Heart right ventricle (tissue), 16 donors: ENCODE measurements at regions not wholly inside any gene's neighbourhood (a gene's known extent, or its start where the extent isn't known, plus 50 kb on each side); places are given as distances from the start of the nearest gene placed in this dataset.

Experiments used
- ATAC-seq, 8 donors: fragments of 200-7000 bp; cut with Tn5 transposase; one replicate each; pipeline ENCODE4 v1.9.1; 2020; ENCODE audit warnings: mild to moderate bottlenecking in 8 of 8, moderate library complexity in 8 of 8, moderate number of reproducible peaks in 1 of 8
- DNase-seq, 2 donors: peaks; one replicate each; pipeline ENCODE4 v3.0.0-alpha.2; 2020
- H3K27ac ChIP-seq, 10 donors: fragments of 200-600 bp; sonication (generic) in 2 of 10; one replicate each; pipeline versions ENCODE4 v1.5.0 to v1.8.0; 2020 to 2022; ENCODE audit warnings: mild to moderate bottlenecking in 3 of 10
- H3K27me3 ChIP-seq, 7 donors: fragments of 200-600 bp; one replicate each; pipeline ENCODE4 v1.8.0; 2021 to 2022; ENCODE audit warnings: mild to moderate bottlenecking in 2 of 7
- H3K36me3 ChIP-seq, 9 donors: fragments of 200-600 bp; sonication (generic) in 1 of 9; one replicate each; pipeline versions ENCODE4 v1.5.0 to v1.8.0; 2020 to 2022; ENCODE audit warnings: mild to moderate bottlenecking in 2 of 9
- H3K4me1 ChIP-seq, 9 donors: fragments of 200-600 bp; sonication (generic) in 1 of 9; one replicate each; pipeline versions ENCODE4 v1.5.0 to v1.8.0; 2020 to 2022; ENCODE audit warnings: mild to moderate bottlenecking in 4 of 9
- H3K4me3 ChIP-seq, 10 donors: fragments of 200-600 bp; sonication (generic) in 2 of 10; one replicate each; pipeline versions ENCODE4 v1.5.0 to v1.8.0; 2020 to 2022; ENCODE audit warnings: mild to moderate bottlenecking in 7 of 10, moderate library complexity in 2 of 10
- H3K9me3 ChIP-seq, 11 donors: fragments of 200-600 bp in 10 of 11; sonication (generic) in 2 of 11; one replicate each; pipeline versions ENCODE4 v1.5.0 to v1.8.0; 2013 to 2022; ENCODE audit warnings: mild to moderate bottlenecking in 2 of 11, control low read depth in 1 of 11, moderate library complexity in 1 of 11
- WGBS, 2 donors: extraction: QIAGEN DNeasy Blood & Tissue Kit; methylation state at CpG; one replicate each; pipeline ENCODE4 v1.1.7; 2013; ENCODE audit warnings: inconsistent platforms in 1 of 2; 5-methylcytosine and 5-hydroxymethylcytosine counted together
- intact Hi-C, 10 donors: fragments of 100-400 bp; cut with DNase I; formaldehyde crosslinking; loops; one replicate each; pipeline versions ENCODE4 v1.11.1 to v1.14.2; 2022
- TF ChIP-seq, protein P1 (sequence below), 9 donors: fragments of 200-600 bp; sonication (generic) in 2 of 9; IDR thresholded peaks; one replicate each; pipeline versions ENCODE4 v1.5.0 to v1.8.0; 2021 to 2022; ENCODE audit warnings: antibody characterized with exemption in 9 of 9, mild to moderate bottlenecking in 5 of 9, moderate library complexity in 1 of 9
- donor health status: Arrhythmogenic right ventricular cardiomyopathy.
- donor health status: ischemic (EF 13 %, LVEDD 7.1; RV severe dilation, severe dysfunction).
- donor health status: healthy with polysubstance abuse.
- donor health status: DM: no; HTN: yes; CAD: no.
- donor health status: DM: no; HTN: no; CAD: no.
- donor health status: ischemic (EF 25% LVEDD 6.9; RV normal size, moderate dysfunction).
- donor health status: ischemic (EF 25% LVEDD 5.7; RV mildly dilated, moderate dysfunction).
- donor health status: healthy.
- donor health status: DM: yes; HTN: yes; CAD: no.
- donor health status: Ischemic cardiomyopathy.
- donor health status: ischemic (EF 35%, LVEDD 5.7; RV mildly dilated, moderate dysfunction).
- donor health status: nonischemic (EF 11% LVEDD 7.7; RV severe dilation, severe dysfunction).
- donor health status: DM: yes; HTN: yes; CAD: no.
- donor health status: PGD.
- donor health status: ischemic (EF 29% LVEDD 5.4; RV normal size, mild dysfunction).
- donor health status: nonischemic (EF 23%, LVEDD 6.1; RV moderate dilation, normal function).

DNA sequence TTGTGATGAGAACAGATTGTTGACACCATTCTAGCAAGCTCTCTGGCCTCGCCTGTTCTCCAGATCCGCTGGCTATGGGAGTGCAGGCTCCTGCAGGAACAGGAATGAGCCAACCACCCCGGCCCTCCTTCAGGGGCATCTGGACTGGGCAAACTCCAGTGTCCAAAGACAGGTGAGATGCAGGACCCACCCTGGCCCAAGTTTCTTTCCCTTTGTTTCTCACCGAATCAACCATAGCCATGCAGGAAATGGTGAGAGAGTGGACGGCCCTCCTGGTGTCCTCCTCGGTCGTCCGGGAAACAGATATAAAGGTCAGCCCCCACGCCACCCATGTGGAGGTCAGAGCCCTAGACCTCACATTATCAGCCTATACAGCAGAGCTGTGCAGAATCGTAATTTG is 108.6 kb upstream of the IRX2 start:
- peaks cover 0 to 9% (median 0%) of the 10 kb centered on the region in 11 donors for H3K9me3 ChIP-seq
- peaks cover 0 to 7% (median 0%) of the 10 kb centered on the region in 7 donors for H3K27me3 ChIP-seq
- DNase-seq (no peak), ATAC-seq (no peak)
- 52% methylated on average over 10 of the region's 10 CpGs for WGBS, 2 donors
- H3K4me1 ChIP-seq: no peaks in the 10 kb centered on the region
- intact Hi-C loops: no loop called here
- no peak overlapping the region for H3K4me3 ChIP-seq
- TF ChIP-seq, protein P1, sequence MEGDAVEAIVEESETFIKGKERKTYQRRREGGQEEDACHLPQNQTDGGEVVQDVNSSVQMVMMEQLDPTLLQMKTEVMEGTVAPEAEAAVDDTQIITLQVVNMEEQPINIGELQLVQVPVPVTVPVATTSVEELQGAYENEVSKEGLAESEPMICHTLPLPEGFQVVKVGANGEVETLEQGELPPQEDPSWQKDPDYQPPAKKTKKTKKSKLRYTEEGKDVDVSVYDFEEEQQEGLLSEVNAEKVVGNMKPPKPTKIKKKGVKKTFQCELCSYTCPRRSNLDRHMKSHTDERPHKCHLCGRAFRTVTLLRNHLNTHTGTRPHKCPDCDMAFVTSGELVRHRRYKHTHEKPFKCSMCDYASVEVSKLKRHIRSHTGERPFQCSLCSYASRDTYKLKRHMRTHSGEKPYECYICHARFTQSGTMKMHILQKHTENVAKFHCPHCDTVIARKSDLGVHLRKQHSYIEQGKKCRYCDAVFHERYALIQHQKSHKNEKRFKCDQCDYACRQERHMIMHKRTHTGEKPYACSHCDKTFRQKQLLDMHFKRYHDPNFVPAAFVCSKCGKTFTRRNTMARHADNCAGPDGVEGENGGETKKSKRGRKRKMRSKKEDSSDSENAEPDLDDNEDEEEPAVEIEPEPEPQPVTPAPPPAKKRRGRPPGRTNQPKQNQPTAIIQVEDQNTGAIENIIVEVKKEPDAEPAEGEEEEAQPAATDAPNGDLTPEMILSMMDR (IDR thresholded peaks at IDR 0.05): no peak
- no peak overlapping the region for H3K27ac ChIP-seq
- no peaks in the 10 kb centered on the region for H3K36me3 ChIP-seq

DNA sequence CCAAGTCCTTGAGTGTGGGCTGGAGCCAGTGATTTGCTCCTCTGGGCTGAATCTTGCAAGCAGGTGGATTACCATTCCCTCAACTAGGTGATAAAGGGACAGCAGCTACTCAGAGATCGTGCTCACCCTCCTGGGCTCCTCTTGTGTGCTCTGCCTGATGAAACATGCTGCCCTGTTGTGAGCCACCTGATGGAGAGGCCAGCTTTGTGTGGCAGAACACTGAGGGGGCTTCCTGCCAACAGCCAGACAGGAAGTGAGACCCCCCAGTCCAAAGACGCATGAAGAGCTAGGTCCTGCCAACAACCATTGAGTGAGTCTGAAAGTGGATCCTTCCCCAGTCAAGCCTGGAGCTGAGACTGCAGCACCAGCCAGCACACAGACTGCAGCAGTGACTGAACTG is 106.4 kb upstream of the IRX2 start:
- DNase-seq: no peak
- TF ChIP-seq, protein P1 (IDR thresholded peaks at IDR 0.05): no peak
- intact Hi-C loops: no loop called here
- H3K4me3 ChIP-seq: no peak overlapping the region
- no peak overlapping the region for H3K27ac ChIP-seq
- H3K4me1 ChIP-seq: no peaks in the 10 kb centered on the region
- H3K27me3 ChIP-seq: peaks cover 0 to 7% (median 0%) of the 10 kb centered on the region in 7 donors
- ATAC-seq: no peak
- peaks cover 0 to 4% (median 0%) of the 10 kb centered on the region in 11 donors for H3K9me3 ChIP-seq
- H3K36me3 ChIP-seq: no peaks in the 10 kb centered on the region
- WGBS, 2 donors: 49 to 64% methylated on average over 2 of the region's 2 CpGs

DNA sequence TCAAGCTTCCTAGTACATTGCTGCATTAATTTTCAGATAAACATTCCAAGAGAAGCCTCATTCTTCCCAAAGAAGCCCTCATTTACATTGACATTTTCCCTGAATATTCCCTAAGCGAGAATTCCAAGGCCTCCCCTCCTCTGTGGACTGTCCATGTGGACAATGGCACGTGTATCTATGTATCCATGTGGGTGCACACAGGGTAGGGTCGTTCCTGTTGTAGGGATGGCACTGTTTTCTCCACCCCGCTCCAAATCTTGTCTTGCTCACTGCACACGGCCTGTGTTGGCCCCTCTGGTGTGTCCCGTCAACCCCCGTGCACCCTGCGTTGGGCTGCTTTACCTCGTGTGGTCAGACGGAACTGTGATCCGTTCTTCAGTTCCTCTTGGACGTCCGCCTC is 104.7 kb upstream of the IRX2 start:
- Histone ChIP-seq H3K9me3 (peaks cover 0 to 4% (median 0%) of the 10 kb centered on the region in 11 donors), H3K4me3 (no peak overlapping the region), H3K4me1 (no peaks in the 10 kb centered on the region), H3K27me3 (peaks cover 0 to 7% (median 0%) of the 10 kb centered on the region in 7 donors), H3K27ac (no peak overlapping the region), H3K36me3 (no peaks in the 10 kb centered on the region)
- TF ChIP-seq, protein P1 (IDR thresholded peaks at IDR 0.05): no peak
- WGBS, 2 donors: 82 to 87% methylated on average over 13 of the region's 13 CpGs
- DNase-seq (no peak), ATAC-seq (no peak)
- intact Hi-C loops: no loop called here

DNA sequence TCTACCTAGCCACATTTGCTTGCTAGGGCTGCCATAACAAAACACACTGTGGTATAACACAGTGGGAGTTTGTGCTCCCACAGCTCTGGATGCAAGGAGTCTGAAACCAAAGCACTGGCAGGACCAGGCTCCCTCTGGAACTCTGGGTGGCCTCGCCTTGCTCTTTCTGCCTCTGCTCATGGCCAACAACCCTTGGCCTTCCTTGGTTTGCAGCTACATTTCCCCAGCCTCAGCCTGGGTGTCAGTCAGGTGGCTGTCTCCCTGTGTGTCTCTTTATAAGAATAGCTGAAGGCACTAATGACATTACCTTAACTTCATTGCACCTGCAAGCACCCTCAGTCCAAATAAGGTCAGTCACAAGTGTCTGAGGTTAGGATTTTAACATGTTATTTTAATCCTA is 101.0 kb upstream of the IRX2 start:
- Histone ChIP-seq H3K4me1 (no peaks in the 10 kb centered on the region), H3K36me3 (no peaks in the 10 kb centered on the region), H3K27me3 (peaks cover 0 to 3% (median 0%) of the 10 kb centered on the region in 7 donors), H3K4me3 (no peak overlapping the region), H3K9me3 (peaks cover 0 to 4% (median 0%) of the 10 kb centered on the region in 11 donors), H3K27ac (no peak overlapping the region)
- WGBS, 2 donors: 75 to 85% methylated on average over 1 of the region's 1 CpG
- intact Hi-C loops: no loop called here
- no peak for DNase-seq
- no peak for ATAC-seq
- TF ChIP-seq, protein P1 (IDR thresholded peaks at IDR 0.05): no peak
